ENCODE measurements at regions not wholly inside any gene's neighbourhood (a gene's known extent, or its start where the extent isn't known, plus 50 kb on each side); places are given as distances from the start of the nearest gene placed in this dataset.

DNA sequence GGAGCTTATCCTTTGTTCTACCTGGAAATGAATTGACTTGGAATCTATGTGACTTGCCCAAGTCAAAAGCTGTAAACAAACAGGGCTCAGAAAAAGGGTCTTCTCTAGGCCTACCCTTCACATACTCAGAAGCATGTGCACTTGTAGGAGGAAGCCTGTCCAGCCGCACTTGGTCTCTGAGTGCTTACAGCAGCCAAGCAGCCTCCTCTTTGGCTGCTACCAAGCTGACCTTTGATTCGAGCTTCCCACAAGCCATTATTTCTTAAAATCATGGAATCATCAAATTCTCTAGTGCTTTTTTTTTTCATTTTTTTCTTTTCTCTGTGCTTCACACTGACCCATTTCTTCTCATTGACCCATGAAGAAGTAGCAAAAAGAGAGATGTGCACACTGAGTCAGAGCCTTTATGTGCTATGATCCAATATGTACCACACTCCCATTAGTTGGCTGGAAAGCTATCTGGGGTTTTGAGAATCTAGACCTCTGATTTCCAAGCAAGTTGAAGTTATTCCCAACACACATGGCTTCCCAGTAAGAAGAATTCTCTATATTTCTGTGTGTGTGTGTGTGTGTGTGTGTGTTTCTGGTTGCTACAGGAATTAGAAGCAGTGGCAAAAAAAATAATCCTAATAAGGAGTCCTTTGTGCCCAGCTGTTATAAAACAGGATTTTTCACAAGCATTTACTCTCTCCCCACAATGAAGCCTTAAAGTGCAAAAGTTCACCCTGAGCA, 550.3 kb upstream of the TNP1 start:
- DNase-seq (ENCODE audit: low read depth) = no peak

- no peak for DNase-seq (ENCODE audit: low read depth)
Measured at GRCh38 chr2:217407362-217407761, 547.5 kb upstream of the TNP1 start.

GRCh38 chr2:217404236-217404760, 544.4 kb upstream of the TNP1 start:
- no peak for DNase-seq (ENCODE audit: low read depth)

GRCh38 chr2:217402761-217403383, 543.0 kb upstream of the TNP1 start:
- peak; percentile 34 for DNase-seq (ENCODE audit: low read depth)

DNA sequence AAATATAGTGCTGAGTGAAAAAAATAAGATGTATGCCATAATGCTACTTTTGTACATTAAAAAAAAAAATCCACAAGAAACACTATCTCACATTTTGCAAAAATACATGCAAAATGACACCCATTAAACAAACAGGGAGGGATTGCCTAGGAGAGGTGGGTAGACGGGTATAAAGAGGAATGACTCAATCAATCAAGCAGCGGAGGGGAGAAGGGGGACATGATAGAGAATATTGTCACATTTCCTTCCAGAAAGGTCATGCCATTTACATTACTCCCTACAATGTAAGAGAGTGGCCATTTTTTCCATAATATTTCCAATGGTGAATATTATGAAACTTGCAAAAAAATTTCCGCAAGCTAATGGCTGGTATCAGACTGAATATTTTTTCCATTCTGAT, 542.3 kb upstream of the TNP1 start:
- no peak for DNase-seq (ENCODE audit: low read depth)

- DNase-seq (ENCODE audit: low read depth) = peak; percentile 85
Measured at GRCh38 chr2:217399291-217399690, 539.4 kb upstream of the TNP1 start.

- no peak for DNase-seq (ENCODE audit: low read depth)
Measured at GRCh38 chr2:217398860-217399259, 539.0 kb upstream of the TNP1 start.

- DNase-seq (ENCODE audit: low read depth) = no peak
Measured at GRCh38 chr2:217398101-217398500, 538.2 kb upstream of the TNP1 start.

DNA sequence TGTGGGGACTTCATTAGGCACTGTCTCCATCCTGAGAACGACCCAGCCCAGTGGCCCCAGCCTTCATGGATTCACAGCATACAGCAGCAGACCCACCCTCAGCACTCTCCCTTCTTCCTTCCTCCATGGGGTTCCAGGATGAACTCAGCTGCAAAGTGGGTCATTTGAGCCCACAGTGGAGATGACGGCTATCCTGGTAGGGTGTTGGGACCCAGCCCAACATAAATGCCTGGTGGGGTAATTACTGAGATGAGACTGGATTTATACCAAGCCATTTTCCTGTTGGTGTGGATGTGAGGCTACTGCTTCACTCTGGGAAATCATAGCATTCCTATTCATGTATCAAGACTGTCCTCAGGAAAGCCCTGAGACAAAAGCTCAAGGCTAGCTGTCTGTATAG, 536.7 kb upstream of the TNP1 start:
- DNase-seq (ENCODE audit: low read depth) = no peak

GRCh38 chr2:217396165-217396564, 536.3 kb upstream of the TNP1 start:
- peak; percentile 33 for DNase-seq (ENCODE audit: low read depth)

- peak; percentile 30 for DNase-seq (ENCODE audit: low read depth)
Measured at GRCh38 chr2:217394510-217395351, 534.9 kb upstream of the TNP1 start.

DNA sequence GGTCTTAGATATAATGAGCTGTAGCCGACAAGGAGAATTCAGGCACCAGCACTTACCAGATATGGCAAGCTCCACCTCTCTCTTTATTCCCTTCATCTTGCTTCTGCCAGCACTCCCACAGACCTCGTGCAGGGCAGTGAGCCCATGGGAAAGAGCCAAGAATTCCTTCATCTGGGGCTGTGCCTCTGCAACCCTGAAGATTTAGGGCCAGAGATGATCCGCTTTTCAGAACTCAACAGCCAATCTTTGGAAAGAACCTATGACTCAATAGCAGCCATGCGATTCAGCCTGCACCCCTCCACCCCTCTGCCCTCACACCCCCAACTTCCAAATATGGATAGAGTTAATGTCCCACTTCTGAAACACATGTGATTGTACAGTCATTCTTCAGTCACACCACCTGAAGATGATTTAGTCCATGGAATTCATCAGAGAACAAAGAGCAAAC, 533.7 kb upstream of the TNP1 start:
- DNase-seq (ENCODE audit: low read depth) = peak; percentile 67

- no peak for DNase-seq (ENCODE audit: low read depth)
Measured at GRCh38 chr2:217392930-217393584, 533.2 kb upstream of the TNP1 start.

- no peak for DNase-seq (ENCODE audit: low read depth)
Measured at GRCh38 chr2:217387776-217388387, 528.0 kb upstream of the TNP1 start.

- DNase-seq (ENCODE audit: low read depth) = no peak
Measured at GRCh38 chr2:217386041-217386440, 526.2 kb upstream of the TNP1 start.

- peak; percentile 20 for DNase-seq (ENCODE audit: low read depth)
Measured at GRCh38 chr2:217383620-217384019, 523.8 kb upstream of the TNP1 start.

DNA sequence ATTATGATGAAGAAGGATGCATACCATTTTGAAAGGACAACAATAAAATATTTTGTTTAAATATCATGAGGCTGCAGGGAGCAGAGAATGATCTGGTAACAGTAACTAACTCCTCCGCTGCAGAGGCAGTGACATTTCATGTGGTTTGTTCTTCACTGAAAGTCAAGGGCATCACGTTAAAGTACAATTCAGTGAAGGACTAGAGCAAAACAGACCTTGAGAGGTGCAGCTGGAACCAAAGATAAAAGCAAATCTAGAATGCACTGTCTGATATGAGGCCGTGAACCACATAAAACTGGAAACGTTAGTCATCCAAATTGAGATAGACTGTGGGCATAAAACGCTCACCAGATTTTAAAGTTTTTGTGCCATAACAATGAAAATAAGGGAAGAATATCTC, 522.9 kb upstream of the TNP1 start:
- no peak for DNase-seq (ENCODE audit: low read depth)

- DNase-seq (ENCODE audit: low read depth) = no peak
Measured at GRCh38 chr2:217379807-217380206, 519.9 kb upstream of the TNP1 start.

- no peak for DNase-seq (ENCODE audit: low read depth)
Measured at GRCh38 chr2:217372794-217373193, 512.9 kb upstream of the TNP1 start.

GRCh38 chr2:217371781-217372213, 511.9 kb upstream of the TNP1 start:
- DNase-seq (ENCODE audit: low read depth) = no peak

- DNase-seq (ENCODE audit: low read depth) = peak; percentile 97
Measured at GRCh38 chr2:217370391-217370790, 510.5 kb upstream of the TNP1 start.

GRCh38 chr2:217367464-217367863, 507.6 kb upstream of the TNP1 start:
- peak; percentile 66 for DNase-seq (ENCODE audit: low read depth)

Measured in ELR (cell line).